Naive thymus-derived CD4-positive, alpha-beta T cell (primary cell): ENCODE measurements at regions not wholly inside any gene's neighbourhood (a gene's known extent, or its start where the extent isn't known, plus 50 kb on each side); places are given as distances from the start of the nearest gene placed in this dataset.
"Not testable (repeated sequence)": the region's sequence is repeated elsewhere in the genome, so short reads cannot be mapped to it uniquely, and the experiment has no call there.

ENCODE experiments used
- ATAC-seq: fragments of 150-1000 bp; cut with Tn5 transposase; 2 replicates; pipeline ENCODE4 v1.10.0; 2021; ENCODE audit warnings: mild to moderate bottlenecking, moderate library complexity
- CTCF ChIA-PET: fragments of 350-600 bp; sonication (Branson Sonifier 250); formaldehyde crosslinking; loops from one replicate; lab custom pipeline; 2021; ENCODE audit warnings: antibody characterized with exemption; lab: Charles Lee
- POLR2A ChIA-PET: fragments of 350-600 bp; sonication (Branson Sonifier 250); formaldehyde crosslinking; loops from one replicate; lab custom pipeline; 2021; ENCODE audit warnings: antibody characterized with exemption, inconsistent platforms; lab: Charles Lee
- DNase-seq, 9 donors: peaks; one replicate each; pipeline versions ENCODE4 v3.0.0 to v3.0.0-alpha.2; 2020 to 2022; ENCODE audit warnings: mixed read lengths in 1 of 9
- H3K27ac ChIP-seq: one replicate; pipeline ENCODE4 v1.7.0; 2013; ENCODE audit warnings: mild to moderate bottlenecking, low read depth, low read length, moderate library complexity
- H3K27me3 ChIP-seq, 2 donors: one replicate each; pipeline ENCODE4 v1.7.0; 2013; ENCODE audit warnings: low read length in 2 of 2, mild to moderate bottlenecking in 2 of 2, moderate library complexity in 2 of 2; ENCODE audit not compliant: control insufficient read depth in 2 of 2, insufficient read depth in 2 of 2
- H3K36me3 ChIP-seq, 3 experiments: 1 replicate in 2 of 3; 2 replicates in 1 of 3; pipeline ENCODE4 v1.7.0; 2013; ENCODE audit warnings: low read length in 3 of 3, mild to moderate bottlenecking in 3 of 3, moderate library complexity in 1 of 3; ENCODE audit not compliant: insufficient read depth in 3 of 3, control insufficient read depth in 2 of 3
- H3K4me1 ChIP-seq, 2 donors: one replicate each; pipeline ENCODE4 v1.7.0; 2013; ENCODE audit warnings: low read length in 2 of 2, mild to moderate bottlenecking in 2 of 2, moderate library complexity in 1 of 2; ENCODE audit not compliant: control insufficient read depth in 2 of 2, insufficient read depth in 2 of 2
- H3K4me3 ChIP-seq: 2 replicates; pipeline ENCODE4 v1.7.0; 2013; ENCODE audit warnings: mild to moderate bottlenecking, low read length
- H3K9me3 ChIP-seq, 3 experiments: 1 replicate in 2 of 3; 2 replicates in 1 of 3; pipeline ENCODE4 v1.7.0; 2013; ENCODE audit warnings: low read length in 3 of 3; ENCODE audit not compliant: control insufficient read depth in 2 of 3
- H3K27ac Mint-ChIP-seq, 9 donors: one replicate each; pipeline ENCODE4 v1.8.0; 2020 to 2022; ENCODE audit warnings: mixed read lengths in 9 of 9, mild to moderate bottlenecking in 8 of 9, moderate library complexity in 5 of 9, inconsistent platforms in 2 of 9
- H3K27me3 Mint-ChIP-seq, 5 donors: one replicate each; pipeline ENCODE4 v1.8.0; 2021 to 2022; ENCODE audit warnings: mixed read lengths in 5 of 5, mild to moderate bottlenecking in 1 of 5
- H3K36me3 Mint-ChIP-seq, 5 donors: one replicate each; pipeline ENCODE4 v1.8.0; 2020 to 2022; ENCODE audit warnings: mixed read lengths in 5 of 5, mild to moderate bottlenecking in 3 of 5, inconsistent platforms in 1 of 5
- H3K4me1 Mint-ChIP-seq, 7 donors: one replicate each; pipeline ENCODE4 v1.8.0; 2020 to 2022; ENCODE audit warnings: mixed read lengths in 7 of 7, mild to moderate bottlenecking in 3 of 7, inconsistent platforms in 1 of 7
- H3K4me3 Mint-ChIP-seq, 10 donors: one replicate each; pipeline ENCODE4 v1.8.0; 2020 to 2022; ENCODE audit warnings: mild to moderate bottlenecking in 10 of 10, mixed read lengths in 10 of 10, moderate library complexity in 6 of 10, inconsistent platforms in 2 of 10
- H3K9me3 Mint-ChIP-seq, 11 donors: one replicate each; pipeline ENCODE4 v1.8.0; 2020 to 2022; ENCODE audit warnings: mixed read lengths in 11 of 11, mild to moderate bottlenecking in 4 of 11, inconsistent platforms in 1 of 11, moderate library complexity in 1 of 11
- intact Hi-C, 2 donors: fragments of 100-400 bp; cut with micrococcal nuclease; formaldehyde crosslinking; loops; one replicate each; pipeline ENCODE4 v1.15.1; 2023

DNA sequence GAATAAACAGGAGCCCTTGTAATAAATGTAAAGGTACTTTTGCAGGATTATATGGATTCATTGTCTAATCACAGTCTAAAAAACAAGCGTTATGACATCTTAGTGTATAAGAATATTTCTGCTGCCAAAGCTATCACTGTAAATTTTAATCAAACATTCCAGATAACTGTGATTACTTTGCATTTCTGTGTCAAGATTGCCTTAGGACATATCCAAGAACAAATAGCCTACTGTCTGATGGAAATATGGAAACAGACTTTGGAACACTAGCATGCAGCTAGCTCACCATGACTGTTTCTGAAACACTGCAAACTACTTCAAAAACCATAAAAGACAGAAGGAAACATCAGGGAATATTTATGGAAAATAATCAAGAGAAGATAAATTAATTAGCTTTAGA lies 248.7 kb upstream of the ASCC3 start:
- intact Hi-C loops = no loop called here
- H3K9me3 Mint-ChIP-seq = peaks cover 0 to 1% (median 0%) of the 10 kb centered on the region in 11 donors
- H3K4me1 Mint-ChIP-seq = no peaks in the 10 kb centered on the region
- no peaks in the 10 kb centered on the region for H3K9me3 ChIP-seq
- no peak for DNase-seq
- no peaks in the 10 kb centered on the region for H3K36me3 Mint-ChIP-seq
- no peaks in the 10 kb centered on the region for H3K36me3 ChIP-seq
- H3K4me1 ChIP-seq = no peaks in the 10 kb centered on the region
- H3K27me3 Mint-ChIP-seq = peaks cover 0 to 8% (median 0%) of the 10 kb centered on the region in 5 donors
- H3K27ac Mint-ChIP-seq = no peak overlapping the region
- H3K4me3 ChIP-seq = no peak overlapping the region
- no peak for ATAC-seq
- H3K4me3 Mint-ChIP-seq = no peak overlapping the region
- H3K27me3 ChIP-seq = no peaks in the 10 kb centered on the region
- ChIA-PET POLR2A (no interaction called here), CTCF (no interaction called here)
- no peak overlapping the region for H3K27ac ChIP-seq

DNA sequence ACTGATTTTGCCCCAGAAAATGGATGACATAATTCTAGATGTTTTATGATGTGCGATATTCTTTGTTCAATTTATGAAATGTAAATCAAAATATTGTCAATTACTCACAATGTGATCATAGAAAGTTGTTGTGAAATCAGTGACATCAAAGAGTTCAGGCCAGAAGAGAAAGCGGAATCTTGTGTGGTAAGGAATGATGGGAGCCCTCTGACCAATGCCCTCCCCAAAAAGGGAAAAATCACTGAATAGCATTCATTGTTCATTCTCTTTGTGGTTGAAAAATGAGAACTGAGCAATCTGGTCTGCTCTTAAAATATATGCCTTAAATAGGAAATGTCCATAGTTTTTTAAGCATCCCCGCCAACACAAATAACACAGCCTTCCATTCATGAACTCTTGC lies 247.1 kb upstream of the GRIK2 start:
- Mint-ChIP-seq H3K4me1 (no peaks in the 10 kb centered on the region), H3K4me3 (no peak overlapping the region), H3K27me3 (no peaks in the 10 kb centered on the region), H3K36me3 (no peaks in the 10 kb centered on the region), H3K27ac (no peak overlapping the region), H3K9me3 (no peaks in the 10 kb centered on the region)
- Histone ChIP-seq H3K4me1 (no peaks in the 10 kb centered on the region), H3K27ac (no peak overlapping the region), H3K9me3 (no peaks in the 10 kb centered on the region), H3K27me3 (no peaks in the 10 kb centered on the region), H3K36me3 (no peaks in the 10 kb centered on the region), H3K4me3 (no peak overlapping the region)
- CTCF ChIA-PET = no interaction called here
- no peak for ATAC-seq
- POLR2A ChIA-PET = no interaction called here
- intact Hi-C loops = no loop called here
- DNase-seq = no peak

DNA sequence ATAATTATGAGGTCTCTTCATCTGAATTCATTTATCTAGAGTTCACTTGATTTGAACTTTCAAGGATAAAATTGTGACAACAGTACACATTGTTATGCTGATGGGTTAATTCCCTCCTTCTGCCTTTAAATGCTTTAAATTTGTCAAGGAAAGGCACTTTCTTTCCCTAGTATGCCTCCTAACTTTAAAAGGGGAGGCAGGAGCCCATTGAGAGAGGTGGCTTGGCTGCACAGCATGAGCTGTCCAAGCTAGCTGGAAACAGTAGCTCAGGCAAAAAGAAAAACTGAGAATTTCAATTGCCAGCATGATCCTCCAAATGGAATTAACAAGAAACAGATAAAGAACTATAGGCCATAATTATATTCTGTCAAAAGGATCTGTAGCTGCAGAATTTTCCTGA lies 243.3 kb upstream of the GRIK2 start:
- no peaks in the 10 kb centered on the region for H3K36me3 ChIP-seq
- H3K4me1 Mint-ChIP-seq = no peaks in the 10 kb centered on the region
- POLR2A ChIA-PET = no interaction called here
- no peak overlapping the region for H3K4me3 Mint-ChIP-seq
- peaks cover 0 to 2% (median 0%) of the 10 kb centered on the region in 11 donors for H3K9me3 Mint-ChIP-seq
- no peaks in the 10 kb centered on the region for H3K36me3 Mint-ChIP-seq
- H3K27me3 ChIP-seq = no peaks in the 10 kb centered on the region
- H3K4me3 ChIP-seq = no peak overlapping the region
- H3K27me3 Mint-ChIP-seq = no peaks in the 10 kb centered on the region
- intact Hi-C loops = no loop called here
- DNase-seq (no peak), ATAC-seq (no peak)
- CTCF ChIA-PET = no interaction called here
- no peak overlapping the region for H3K27ac Mint-ChIP-seq
- H3K4me1 ChIP-seq = no peaks in the 10 kb centered on the region
- H3K9me3 ChIP-seq = no peaks in the 10 kb centered on the region
- H3K27ac ChIP-seq = no peak overlapping the region

DNA sequence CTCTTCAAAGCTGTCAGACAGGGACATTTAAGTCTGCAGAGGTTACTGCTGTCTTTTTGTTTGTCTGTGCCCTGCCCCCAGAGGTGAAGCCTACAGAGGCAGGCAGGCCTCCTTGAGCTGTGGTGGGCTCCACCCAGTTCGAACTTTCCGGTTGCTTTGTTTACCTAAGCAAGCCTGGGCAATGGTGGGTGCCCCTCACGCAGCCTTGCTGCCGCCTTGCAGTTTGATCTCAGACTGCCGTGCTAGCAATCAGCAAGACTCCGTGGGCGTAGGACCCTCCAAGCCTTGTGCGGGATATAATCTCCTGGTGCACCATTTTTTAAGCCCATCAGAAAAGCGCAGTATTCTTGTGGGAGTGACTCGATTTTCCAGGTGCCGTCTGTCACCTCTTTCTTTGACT lies 235.9 kb upstream of the GRIK2 start:
- H3K27me3 Mint-ChIP-seq, H3K36me3 Mint-ChIP-seq, DNase-seq, H3K4me3 Mint-ChIP-seq, intact Hi-C loops, H3K27ac Mint-ChIP-seq, ATAC-seq, H3K36me3 ChIP-seq, H3K27ac ChIP-seq, H3K27me3 ChIP-seq, H3K4me3 ChIP-seq, POLR2A ChIA-PET, CTCF ChIA-PET, H3K4me1 ChIP-seq, H3K9me3 ChIP-seq, H3K4me1 Mint-ChIP-seq: not testable (repeated sequence)
- peaks cover 0 to 14% (median 3%) of the 10 kb centered on the region in 11 donors for H3K9me3 Mint-ChIP-seq

DNA sequence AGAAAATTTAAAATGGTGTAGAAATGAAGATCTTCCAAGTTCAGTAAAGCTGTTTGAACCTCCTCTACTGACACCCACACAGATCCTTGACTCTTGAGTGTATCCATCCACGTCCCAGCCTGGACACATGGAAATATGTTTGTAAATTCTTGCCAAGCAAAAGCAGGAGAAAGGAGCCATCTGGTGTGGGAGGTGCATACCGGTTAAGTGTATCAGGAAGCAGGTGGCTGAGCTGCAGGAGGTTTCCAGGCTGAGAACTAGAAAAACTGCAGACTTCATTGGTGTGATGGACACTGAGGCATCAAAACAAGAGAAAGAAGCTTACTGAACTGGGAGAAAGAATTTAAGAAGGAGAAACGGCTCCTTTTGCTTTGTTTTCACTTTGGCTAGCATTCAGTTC lies 229.9 kb upstream of the GRIK2 start:
- H3K27ac ChIP-seq = no peak overlapping the region
- no peaks in the 10 kb centered on the region for H3K9me3 ChIP-seq
- Mint-ChIP-seq H3K36me3 (no peaks in the 10 kb centered on the region), H3K9me3 (peaks cover 0 to 17% (median 2%) of the 10 kb centered on the region in 11 donors), H3K4me3 (no peak overlapping the region), H3K27me3 (peaks cover 0 to 14% (median 0%) of the 10 kb centered on the region in 5 donors), H3K27ac (no peak overlapping the region), H3K4me1 (no peaks in the 10 kb centered on the region)
- no peak overlapping the region for H3K4me3 ChIP-seq
- ChIA-PET POLR2A (no interaction called here), CTCF (no interaction called here)
- ATAC-seq (no peak), DNase-seq (no peak)
- intact Hi-C loops = no loop called here
- H3K27me3 ChIP-seq = no peaks in the 10 kb centered on the region
- H3K4me1 ChIP-seq = no peaks in the 10 kb centered on the region
- H3K36me3 ChIP-seq = no peaks in the 10 kb centered on the region

DNA sequence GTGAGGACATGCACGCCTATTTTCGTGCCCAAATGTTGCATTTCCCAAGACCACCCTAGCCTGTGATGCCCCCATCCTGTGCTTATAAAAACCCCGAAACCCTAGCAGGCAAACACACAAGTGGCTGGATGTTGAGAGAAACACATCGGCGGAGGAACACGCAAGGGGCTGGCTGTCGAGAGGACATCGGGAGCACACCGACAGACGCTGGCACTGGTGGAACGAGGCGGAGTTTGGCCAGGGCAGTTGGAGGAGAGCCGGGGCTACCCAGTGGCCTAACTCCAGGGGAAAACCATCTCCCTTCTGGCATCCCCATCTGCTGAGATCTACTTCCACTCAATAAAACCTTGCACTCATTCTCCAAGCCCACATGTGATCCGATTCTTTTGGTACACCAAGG lies 225.9 kb upstream of the GRIK2 start:
- ChIA-PET CTCF (no interaction called here), POLR2A (no interaction called here)
- no peak overlapping the region for H3K4me3 Mint-ChIP-seq
- H3K27me3 ChIP-seq = no peaks in the 10 kb centered on the region
- H3K27me3 Mint-ChIP-seq = peaks cover 0 to 8% (median 0%) of the 10 kb centered on the region in 5 donors
- H3K4me3 ChIP-seq = no peak overlapping the region
- no peak overlapping the region for H3K27ac ChIP-seq
- no peaks in the 10 kb centered on the region for H3K36me3 ChIP-seq
- intact Hi-C loops = no loop called here
- no peaks in the 10 kb centered on the region for H3K4me1 Mint-ChIP-seq
- no peaks in the 10 kb centered on the region for H3K36me3 Mint-ChIP-seq
- ATAC-seq (no peak), DNase-seq (no peak)
- H3K27ac Mint-ChIP-seq = no peak overlapping the region
- H3K9me3 Mint-ChIP-seq = peaks cover 2 to 23% (median 15%) of the 10 kb centered on the region in 11 donors
- H3K9me3 ChIP-seq = no peaks in the 10 kb centered on the region
- no peaks in the 10 kb centered on the region for H3K4me1 ChIP-seq

DNA sequence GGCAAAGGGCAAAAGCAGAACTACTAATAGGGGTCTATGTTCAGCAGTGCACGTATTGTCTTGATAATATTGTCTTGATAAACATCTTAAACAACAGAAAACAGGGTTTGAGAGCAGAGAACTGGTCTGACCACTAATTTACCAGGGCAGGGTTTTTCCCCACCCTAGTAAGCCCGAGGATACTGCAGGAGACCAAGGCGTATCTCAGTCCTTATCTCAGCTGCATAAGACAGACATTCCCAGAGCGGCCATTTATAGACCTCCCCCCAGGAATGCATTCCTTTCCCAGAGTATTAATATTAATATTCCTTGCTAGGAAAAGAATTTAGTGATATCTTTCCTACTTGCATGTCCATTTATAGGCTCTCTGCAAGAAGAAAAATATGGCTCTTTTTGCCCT lies 222.5 kb upstream of the GRIK2 start:
- H3K27ac Mint-ChIP-seq, ATAC-seq, H3K27me3 ChIP-seq, H3K4me1 Mint-ChIP-seq, H3K9me3 ChIP-seq, H3K27ac ChIP-seq, POLR2A ChIA-PET, H3K27me3 Mint-ChIP-seq, intact Hi-C loops, H3K4me1 ChIP-seq, H3K4me3 ChIP-seq, H3K4me3 Mint-ChIP-seq, H3K36me3 Mint-ChIP-seq, DNase-seq, H3K36me3 ChIP-seq: not testable (repeated sequence)
- CTCF ChIA-PET = interaction anchor here (0.6 kb wide), 1 partner anchor 171 kb away, joined by 3 read pairs; no protein-coding TSS in a partner anchor
- peaks cover 2 to 35% (median 12%) of the 10 kb centered on the region in 11 donors for H3K9me3 Mint-ChIP-seq
